HFFc6 (cell line): ENCODE measurements at regions not wholly inside any gene's neighbourhood (a gene's known extent, or its start where the extent isn't known, plus 50 kb on each side); places are given as distances from the start of the nearest gene placed in this dataset.
"Not testable (repeated sequence)": the region's sequence is repeated elsewhere in the genome, so short reads cannot be mapped to it uniquely, and the experiment has no call there.

Experiments used
- DNase-seq: peaks from one replicate; pipeline ENCODE4 v3.0.0-alpha.2; 2018
- H3K27ac Mint-ChIP-seq: 2 replicates; pipeline ENCODE4 v1.8.0; 2020; ENCODE audit warnings: mild to moderate bottlenecking, mixed read lengths
- H3K27me3 Mint-ChIP-seq: 2 replicates; pipeline ENCODE4 v1.8.0; 2021; ENCODE audit warnings: mild to moderate bottlenecking, moderate library complexity, mixed read lengths; ENCODE audit not compliant: insufficient read depth
- H3K36me3 Mint-ChIP-seq: 2 replicates; pipeline ENCODE4 v1.8.0; 2021; ENCODE audit warnings: low read depth, mixed read lengths
- H3K4me1 Mint-ChIP-seq: 2 replicates; pipeline ENCODE4 v1.8.0; 2020; ENCODE audit warnings: low read depth, mixed read lengths
- H3K4me3 Mint-ChIP-seq: 2 replicates; pipeline ENCODE4 v1.8.0; 2020; ENCODE audit warnings: mild to moderate bottlenecking, moderate library complexity, mixed read lengths
- H3K9me3 Mint-ChIP-seq: 2 replicates; pipeline ENCODE4 v1.8.0; 2020; ENCODE audit warnings: mild to moderate bottlenecking, mixed read lengths
- CTCF ChIP-seq: fragments of 200-600 bp; sonication (generic); IDR thresholded peaks from 2 replicates; pipeline ENCODE4 v1.5.0; 2021; ENCODE audit warnings: antibody characterized with exemption, mild to moderate bottlenecking

GRCh38 chr14:85075694-85076476 is 454.1 kb upstream of the FLRT2 start:
- H3K36me3 Mint-ChIP-seq, result no peaks in the 10 kb centered on the region
- no peak overlapping the region for H3K27ac Mint-ChIP-seq
- 0 out of 2 replicates have a peak, but pooled peaks cover 5% of the 10 kb centered on the region for H3K27me3 Mint-ChIP-seq
- H3K4me1 Mint-ChIP-seq, result no peaks in the 10 kb centered on the region; the same call in 1 of the 2 replicates
- TF ChIP-seq CTCF, result no peak
- DNase-seq, result no peak
- no peak overlapping the region for H3K4me3 Mint-ChIP-seq
- no peaks in the 10 kb centered on the region for H3K9me3 Mint-ChIP-seq

DNA sequence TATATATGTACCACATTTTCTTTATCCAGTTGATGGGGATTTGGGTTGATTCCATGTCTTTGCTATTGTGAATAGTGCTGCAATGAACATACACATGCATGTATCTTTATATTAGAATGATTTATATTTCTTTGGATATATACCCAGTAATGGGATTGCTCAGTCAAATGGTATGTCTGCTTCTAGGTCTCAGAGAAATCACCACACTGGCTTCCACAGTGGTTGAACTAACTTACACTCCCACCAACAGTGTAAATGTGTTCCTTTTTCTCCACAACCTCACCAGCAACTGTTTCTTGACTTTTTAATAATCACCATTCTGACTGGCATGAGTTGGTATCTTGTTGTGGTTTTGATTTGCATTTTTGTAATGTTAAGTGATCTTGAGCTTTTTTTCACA is 452.2 kb upstream of the FLRT2 start:
- H3K4me3 Mint-ChIP-seq, H3K4me1 Mint-ChIP-seq, H3K36me3 Mint-ChIP-seq, H3K27ac Mint-ChIP-seq, H3K9me3 Mint-ChIP-seq, DNase-seq, H3K27me3 Mint-ChIP-seq: not testable (repeated sequence)

DNA sequence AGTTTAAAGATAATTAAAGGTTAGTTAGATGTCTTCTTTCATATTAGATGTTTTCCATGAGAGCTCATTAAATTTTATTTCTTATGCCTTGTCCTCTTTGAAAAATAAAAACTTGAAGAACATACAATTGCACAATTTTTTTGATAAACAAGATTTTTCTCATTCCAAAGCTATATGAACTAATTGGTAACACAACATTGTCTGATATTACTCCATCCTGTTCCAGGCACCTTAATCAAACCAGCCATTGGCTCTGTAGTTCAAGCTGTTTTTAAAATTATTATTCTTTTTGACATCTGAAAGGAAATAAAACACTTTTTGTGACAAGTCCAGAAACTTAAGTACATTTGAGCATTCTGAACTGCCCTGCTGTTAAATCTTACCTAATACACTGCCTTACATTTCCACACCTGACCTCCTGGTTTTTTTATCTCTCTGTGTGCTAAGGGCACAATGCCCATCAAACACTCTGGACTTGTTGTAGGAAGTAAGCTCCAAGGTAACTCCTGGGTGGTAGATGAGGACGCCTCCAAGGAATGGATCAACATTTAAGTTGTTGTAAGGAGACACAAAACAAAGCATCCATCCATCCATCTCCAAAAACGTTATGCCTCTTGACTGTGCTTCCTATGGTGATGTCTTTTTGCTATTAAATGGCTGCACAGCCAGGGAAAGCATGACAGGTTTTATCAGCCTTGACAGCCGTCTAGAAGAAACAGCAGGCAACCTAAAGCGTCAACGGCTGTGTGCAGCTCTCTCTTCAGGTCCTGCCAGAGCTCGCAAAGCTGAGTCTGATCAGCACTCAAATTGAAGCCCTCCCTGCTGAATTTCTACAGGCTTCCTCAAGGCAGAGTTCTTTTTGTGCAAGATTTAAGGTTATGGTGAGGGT is 449.9 kb upstream of the FLRT2 start:
- TF ChIP-seq CTCF, result no peak
- Mint-ChIP-seq H3K27ac (no peak overlapping the region), H3K27me3 (peaks cover 2% of the 10 kb centered on the region; the same call in 1 of the 2 replicates), H3K4me3 (no peak overlapping the region), H3K4me1 (no peaks in the 10 kb centered on the region; the same call in 1 of the 2 replicates), H3K9me3 (no peaks in the 10 kb centered on the region), H3K36me3 (no peaks in the 10 kb centered on the region)
- no peak for DNase-seq

DNA sequence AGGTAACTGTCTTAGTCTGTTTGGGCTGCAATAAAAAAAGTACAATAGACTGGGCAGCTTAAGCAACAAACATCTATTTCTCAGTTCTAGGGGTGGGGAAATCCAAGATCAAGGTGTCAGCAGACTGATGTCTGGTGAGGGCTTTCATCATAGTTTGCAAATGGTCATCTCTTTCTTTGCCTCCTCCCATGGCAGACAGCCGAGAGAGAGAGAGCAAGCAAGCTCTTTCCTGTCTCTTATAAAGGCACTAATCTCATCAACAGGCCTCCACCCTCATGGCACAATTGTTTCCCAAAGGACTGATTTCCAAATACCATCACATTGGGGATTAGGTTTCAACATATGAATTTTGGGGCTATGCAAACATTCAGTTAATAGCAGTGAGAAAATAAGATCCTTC is 445.6 kb upstream of the FLRT2 start:
- Mint-ChIP-seq H3K27me3 (peaks cover 2% of the 10 kb centered on the region; the same call in 1 of the 2 replicates), H3K27ac (no peak overlapping the region), H3K9me3 (no peaks in the 10 kb centered on the region), H3K36me3 (no peaks in the 10 kb centered on the region), H3K4me3 (no peak overlapping the region), H3K4me1 (peaks cover 12% of the 10 kb centered on the region; the same call in 1 of the 2 replicates)
- DNase-seq, result no peak
- TF ChIP-seq CTCF, result no peak

GRCh38 chr14:85085981-85086380 is 444.0 kb upstream of the FLRT2 start:
- Mint-ChIP-seq H3K27me3 (no peaks in the 10 kb centered on the region; the same call in 1 of the 2 replicates), H3K36me3 (no peaks in the 10 kb centered on the region), H3K27ac (no peak overlapping the region), H3K9me3 (no peaks in the 10 kb centered on the region), H3K4me3 (no peak overlapping the region), H3K4me1 (peaks cover 17% of the 10 kb centered on the region)
- TF ChIP-seq CTCF, result no peak
- DNase-seq, result no peak

GRCh38 chr14:85087201-85087600 is 442.7 kb upstream of the FLRT2 start:
- no peak for TF ChIP-seq CTCF
- Mint-ChIP-seq H3K4me1 (peaks cover 17% of the 10 kb centered on the region), H3K4me3 (no peak overlapping the region), H3K27me3 (no peaks in the 10 kb centered on the region; the same call in 1 of the 2 replicates), H3K9me3 (no peaks in the 10 kb centered on the region), H3K36me3 (no peaks in the 10 kb centered on the region), H3K27ac (peak overlapping the region; percentile 56)
- DNase-seq, result peak; percentile 19
